Smooth muscle cell (in vitro differentiated cells): ENCODE measurements at regions not wholly inside any gene's neighbourhood (a gene's known extent, or its start where the extent isn't known, plus 50 kb on each side); places are given as distances from the start of the nearest gene placed in this dataset.

Experiments
- DNase-seq: peaks from one replicate; lab custom pipeline; 2025; ENCODE audit not compliant: unreplicated experiment; lab: John Stamatoyannopoulos, UW
- H2AFZ ChIP-seq: fragments of 200-600 bp; sonication (generic); 2 replicates; pipeline ENCODE4 v1.6.0; 2016; ENCODE audit warnings: antibody characterized with exemption, low read depth, mild to moderate bottlenecking
- H3F3A ChIP-seq: fragments of 200-600 bp; sonication (generic); 2 replicates; pipeline ENCODE4 v1.6.0; 2017; ENCODE audit warnings: antibody characterized with exemption, low read depth
- H3K27ac ChIP-seq: fragments of 200-600 bp; sonication (generic); 2 replicates; pipeline ENCODE4 v1.5.1; 2016; ENCODE audit warnings: low read depth, mild to moderate bottlenecking
- H3K27me3 ChIP-seq: fragments of 200-600 bp; sonication (generic); 2 replicates; pipeline ENCODE4 v1.6.1; 2016; ENCODE audit warnings: low read depth, mild to moderate bottlenecking
- H3K36me3 ChIP-seq: fragments of 200-600 bp; sonication (generic); 2 replicates; pipeline ENCODE4 v1.5.1; 2016; ENCODE audit warnings: low read depth
- H3K4me1 ChIP-seq: fragments of 200-600 bp; sonication (generic); 2 replicates; pipeline ENCODE4 v1.5.1; 2016; ENCODE audit warnings: low read depth
- H3K4me2 ChIP-seq: fragments of 200-600 bp; sonication (generic); 2 replicates; pipeline ENCODE4 v1.6.0; 2016; ENCODE audit warnings: mild to moderate bottlenecking
- H3K4me3 ChIP-seq: fragments of 200-600 bp; sonication (generic); 2 replicates; pipeline ENCODE4 v1.5.1; 2016; ENCODE audit warnings: mild to moderate bottlenecking
- H3K79me2 ChIP-seq: fragments of 200-600 bp; sonication (generic); 2 replicates; pipeline ENCODE4 v1.6.0; 2016; ENCODE audit warnings: low read depth, mild to moderate bottlenecking
- H3K9ac ChIP-seq: fragments of 200-600 bp; sonication (generic); 2 replicates; pipeline ENCODE4 v1.6.0; 2016; ENCODE audit warnings: low read depth
- H3K9me3 ChIP-seq: fragments of 200-600 bp; sonication (generic); replicated peaks from 2 replicates; pipeline ENCODE4 v1.5.1; 2016; ENCODE audit warnings: low read depth
- H4K20me1 ChIP-seq: fragments of 200-600 bp; sonication (generic); 2 replicates; pipeline ENCODE4 v1.6.0; 2016; ENCODE audit warnings: low read depth
- CTCF ChIP-seq: fragments of 200-600 bp; sonication (generic); IDR thresholded peaks from 2 replicates; pipeline ENCODE4 v1.5.1; 2017; ENCODE audit warnings: borderline replicate concordance, mild to moderate bottlenecking, antibody characterized with exemption; ENCODE audit not compliant: insufficient read depth, poor library complexity, severe bottlenecking
- WGBS: methylation state at CpG from one replicate; pipeline ENCODE4 v1.1.7; 2016; ENCODE audit warnings: low lambda C conversion rate; 5-methylcytosine and 5-hydroxymethylcytosine counted together

- Histone ChIP-seq H3K36me3 (no peaks in the 10 kb centered on the region), H4K20me1 (no peaks in the 10 kb centered on the region), H3K9ac (no peak overlapping the region), H3K9me3 (no peaks in the 10 kb centered on the region), H3K79me2 (no peaks in the 10 kb centered on the region), H3K4me1 (no peaks in the 10 kb centered on the region), H3K4me2 (no peak overlapping the region), H3K27ac (no peak overlapping the region), H3K4me3 (no peak overlapping the region), H2AFZ (no peak overlapping the region), H3K27me3 (no peaks in the 10 kb centered on the region), H3F3A (no peaks in the 10 kb centered on the region)
- no peak for DNase-seq
- no peak for TF ChIP-seq CTCF
- WGBS, result 88% methylated on average over 5 of the region's 5 CpGs
These were observed 189.5 kb downstream of the IBTK start for GRCh38 chr6:82057846-82058554.

- H3K79me2 ChIP-seq, result no peaks in the 10 kb centered on the region
- DNase-seq, result no peak
- H3K4me2 ChIP-seq, result no peak overlapping the region
- no peaks in the 10 kb centered on the region for H3F3A ChIP-seq
- no peaks in the 10 kb centered on the region for H4K20me1 ChIP-seq
- no peak overlapping the region for H3K27ac ChIP-seq
- no peaks in the 10 kb centered on the region for H3K4me1 ChIP-seq
- H3K36me3 ChIP-seq, result no peaks in the 10 kb centered on the region
- H2AFZ ChIP-seq, result no peak overlapping the region
- TF ChIP-seq CTCF, result no peak
- WGBS, result 78% methylated on average over 1 of the region's 1 CpG
- no peak overlapping the region for H3K4me3 ChIP-seq
- no peaks in the 10 kb centered on the region for H3K9me3 ChIP-seq
- H3K9ac ChIP-seq, result no peak overlapping the region
- no peaks in the 10 kb centered on the region for H3K27me3 ChIP-seq
These were observed 191.0 kb downstream of the IBTK start for GRCh38 chr6:82056567-82056966.

- Histone ChIP-seq H3K9me3 (no peaks in the 10 kb centered on the region), H3K4me1 (no peaks in the 10 kb centered on the region), H3K36me3 (no peaks in the 10 kb centered on the region), H4K20me1 (no peaks in the 10 kb centered on the region), H3K4me3 (no peak overlapping the region), H3K27me3 (no peaks in the 10 kb centered on the region), H3K4me2 (no peak overlapping the region), H2AFZ (no peak overlapping the region), H3K9ac (no peak overlapping the region), H3K27ac (peak overlapping the region; percentile 43), H3F3A (no peaks in the 10 kb centered on the region), H3K79me2 (no peaks in the 10 kb centered on the region)
- TF ChIP-seq CTCF, result no peak
- 64% methylated on average over 6 of the region's 6 CpGs for WGBS
- no peak for DNase-seq
These were observed 201.4 kb downstream of the IBTK start for GRCh38 chr6:82045965-82046756.
